ENCODE measurements at regions not wholly inside any gene's neighbourhood (a gene's known extent, or its start where the extent isn't known, plus 50 kb on each side); places are given as distances from the start of the nearest gene placed in this dataset.

GRCh38 chr1:68340951-68341350 lies 108.6 kb upstream of the WLS start:
- Histone ChIP-seq H3K36me3 (ENCODE audit: control insufficient read depth in 2 of 4, insufficient read depth in 4 of 4, low read length in 3 of 4) (no peaks in the 10 kb centered on the region), H3K18ac (ENCODE audit: extremely low read depth, low read length) (no peak overlapping the region), H3K4me1 (replicated peaks in 1 of 4; ENCODE audit: control insufficient read depth in 3 of 4, insufficient read depth in 4 of 4, low read length in 3 of 4) (no peaks in the 10 kb centered on the region), H3K14ac (ENCODE audit: insufficient read length) (no peak overlapping the region), H2BK15ac (ENCODE audit: low read length) (no peak overlapping the region), H3K79me1 (ENCODE audit: low read depth, low read length) (no peaks in the 10 kb centered on the region), H3K23me2 (ENCODE audit: low read depth, low read length) (no peaks in the 10 kb centered on the region), H2AFZ (ENCODE audit: low read length) (no peak overlapping the region), H3K9ac (replicated peaks in 1 of 4; ENCODE audit: extremely low read depth in 1 of 4, low read depth in 3 of 4, low read length in 3 of 4) (no peak overlapping the region), H3K27me3 (replicated peaks in 1 of 4; ENCODE audit: control insufficient read depth in 3 of 4, extremely low read depth in 1 of 4, insufficient read depth in 3 of 4, low read length in 3 of 4) (no peaks in the 10 kb centered on the region), H2BK12ac (ENCODE audit: low read depth, low read length) (no peak overlapping the region), H3K9me3 (ENCODE audit: insufficient read depth in 2 of 2, low read depth in 1 of 2, low read length in 1 of 2) (no peaks in the 10 kb centered on the region), H4K20me1 (replicated peaks in 1 of 2; ENCODE audit: control insufficient read depth in 1 of 2, insufficient read depth in 2 of 2, low read length in 2 of 2) (no peaks in the 10 kb centered on the region), H3K27ac (ENCODE audit: low read depth, low read length) (no peak overlapping the region), H2BK20ac (ENCODE audit: low read length) (no peak overlapping the region), H3K79me2 (ENCODE audit: control insufficient read depth in 1 of 2, insufficient read depth in 2 of 2, low read length in 2 of 2) (no peaks in the 10 kb centered on the region), H4K91ac (replicated peaks; ENCODE audit: insufficient read length, low read length) (no peak overlapping the region), H2BK120ac (replicated peaks; ENCODE audit: low read depth, low read length) (no peak overlapping the region), H4K8ac (ENCODE audit: extremely low read depth, insufficient read depth, low read length) (no peak overlapping the region), H4K5ac (ENCODE audit: insufficient read length, low read depth, low read length) (no peak overlapping the region), H3K4me2 (ENCODE audit: insufficient read depth in 1 of 2, low read depth in 2 of 2, low read length in 2 of 2) (no peak overlapping the region), H3K23ac (ENCODE audit: insufficient read length) (no peak overlapping the region), H3K56ac (replicated peaks; ENCODE audit: insufficient read length, low read depth, low read length) (no peak overlapping the region), H2AK5ac (ENCODE audit: low read depth, low read length) (no peak overlapping the region), H3K4me3 (ENCODE audit: extremely low read depth in 1 of 4, insufficient read depth in 2 of 4, low read depth in 3 of 4, low read length in 4 of 4) (no peak overlapping the region), H3K4ac (replicated peaks; ENCODE audit: insufficient read length, low read depth, low read length) (no peak overlapping the region), H2BK5ac (ENCODE audit: low read depth, low read length) (no peak overlapping the region)
- FAIRE-seq, result no peak
- DNase-seq (ENCODE audit: low read depth in 1 of 2, low spot score in 2 of 2), result no peak
- ChIA-PET CTCF (ENCODE audit: partially characterized antibody) (interaction anchor here (1.5 to 6.4 kb wide), 7 partner anchors 18 to 490 kb away, joined by 3 to 202 read pairs (median 13); no protein-coding TSS in a partner anchor), POLR2A (ENCODE audit: partially characterized antibody) (no interaction called here)
- WGBS, 2 experiments (ENCODE audit: extremely low coverage in 1 of 2, insufficient coverage in 1 of 2, insufficient read length in 1 of 2, insufficient replicate concordance in 2 of 2, low coverage in 1 of 2, low lambda C conversion rate in 2 of 2, missing lambda C conversion rate in 1 of 2), result 86% methylated on average over 5 of the region's 5 CpGs; no CpG with 5 or more reads in 1 of the 2 experiments
- TF ChIP-seq POU5F1 (IDR thresholded peaks at IDR 0.05; ENCODE audit: low read depth, low read length), result no peak
- TF ChIP-seq EP300 (IDR thresholded peaks at IDR 0.05; ENCODE audit: borderline replicate concordance in 1 of 2, low read depth in 2 of 2, low read length in 2 of 2), result no peak
- no peak for TF ChIP-seq HDAC2 (IDR thresholded peaks at IDR 0.05; ENCODE audit: borderline replicate concordance in 1 of 2, low read depth in 2 of 2, low read length in 2 of 2)
- TF ChIP-seq CHD2 (IDR thresholded peaks at IDR 0.05; ENCODE audit: low read length), result no peak
- TF ChIP-seq POLR2A (IDR thresholded peaks at IDR 0.05; ENCODE audit: control extremely low read depth in 1 of 2, low read depth in 2 of 2, low read length in 2 of 2), result no peak
- no peak for TF ChIP-seq CHD1 (IDR thresholded peaks at IDR 0.05; ENCODE audit: low read depth, low read length)
- no peak for TF ChIP-seq ZNF274 (IDR thresholded peaks at IDR 0.05; ENCODE audit: borderline replicate concordance, extremely low read depth, low read length)
- TF ChIP-seq BACH1 (IDR thresholded peaks at IDR 0.05; ENCODE audit: low read length), result no peak
- no peak for TF ChIP-seq ASH2L (IDR thresholded peaks at IDR 0.05; ENCODE audit: low read length)
- TF ChIP-seq SP1 (IDR thresholded peaks at IDR 0.05; ENCODE audit: low read depth, low read length), result no peak
- TF ChIP-seq GTF2F1 (IDR thresholded peaks at IDR 0.05; ENCODE audit: borderline replicate concordance, low read depth, low read length), result no peak
- TF ChIP-seq MAX (IDR thresholded peaks at IDR 0.05), result no peak
- no peak for TF ChIP-seq JUND (IDR thresholded peaks at IDR 0.05; ENCODE audit: low read length)
- no peak for TF ChIP-seq CTBP2 (IDR thresholded peaks at IDR 0.05; ENCODE audit: borderline replicate concordance, insufficient read depth, insufficient read length, low read length)
- no peak for TF ChIP-seq SP2 (IDR thresholded peaks at IDR 0.05; ENCODE audit: low read length)
- TF ChIP-seq CREB1 (IDR thresholded peaks at IDR 0.05), result no peak
